ES-I3 (cell line): ENCODE measurements at regions not wholly inside any gene's neighbourhood (a gene's known extent, or its start where the extent isn't known, plus 50 kb on each side); places are given as distances from the start of the nearest gene placed in this dataset.

Experiments
- H3K36me3 ChIP-seq: 2 replicates; pipeline ENCODE4 v1.6.1; 2013; ENCODE audit warnings: mild to moderate bottlenecking, low read length, control low read depth, moderate library complexity; ENCODE audit not compliant: insufficient read depth
- H3K4me1 ChIP-seq: 2 replicates; pipeline ENCODE4 v1.6.1; 2013; ENCODE audit warnings: mild to moderate bottlenecking, control low read depth, low read length; ENCODE audit not compliant: insufficient read depth
- H3K9ac ChIP-seq: 2 replicates; pipeline ENCODE4 v1.6.1; 2013; ENCODE audit warnings: low read depth, mild to moderate bottlenecking, low read length, moderate library complexity
- H3K9me3 ChIP-seq: 2 replicates; pipeline ENCODE4 v1.6.1; 2013; ENCODE audit warnings: mild to moderate bottlenecking, low read length, moderate library complexity; ENCODE audit not compliant: control insufficient read depth, insufficient read depth

- Histone ChIP-seq H3K4me1 (no peaks in the 10 kb centered on the region), H3K9me3 (no peaks in the 10 kb centered on the region), H3K36me3 (no peaks in the 10 kb centered on the region), H3K9ac (no peak overlapping the region)
Observed at GRCh38 chr2:575030-575726, 102.0 kb downstream of the TMEM18 start.

- Histone ChIP-seq H3K9ac (no peak overlapping the region), H3K9me3 (no peaks in the 10 kb centered on the region), H3K36me3 (no peaks in the 10 kb centered on the region)
Observed at GRCh38 chr2:573805-574392, 103.3 kb downstream of the TMEM18 start.

GRCh38 chr2:573025-573424 lies 104.2 kb downstream of the TMEM18 start:
- H3K4me1 ChIP-seq, result no peaks in the 10 kb centered on the region
- H3K9me3 ChIP-seq, result no peaks in the 10 kb centered on the region
- no peak overlapping the region for H3K9ac ChIP-seq
- no peaks in the 10 kb centered on the region for H3K36me3 ChIP-seq

More at GRCh38 chr2:573805-574392, 103.3 kb downstream of the TMEM18 start:
- H3K4me1 ChIP-seq, result no peaks in the 10 kb centered on the region

- Histone ChIP-seq H3K9me3 (no peaks in the 10 kb centered on the region), H3K4me1 (no peaks in the 10 kb centered on the region), H3K9ac (no peak overlapping the region), H3K36me3 (no peaks in the 10 kb centered on the region)
Observed at GRCh38 chr2:569681-570080, 107.5 kb downstream of the TMEM18 start.

GRCh38 chr2:568639-569235 lies 108.5 kb downstream of the TMEM18 start:
- Histone ChIP-seq H3K9me3 (no peaks in the 10 kb centered on the region), H3K36me3 (no peaks in the 10 kb centered on the region), H3K9ac (no peak overlapping the region), H3K4me1 (no peaks in the 10 kb centered on the region)

GRCh38 chr2:567865-568638 lies 109.2 kb downstream of the TMEM18 start:
- Histone ChIP-seq H3K36me3 (no peaks in the 10 kb centered on the region), H3K9me3 (no peaks in the 10 kb centered on the region), H3K9ac (no peak overlapping the region), H3K4me1 (no peaks in the 10 kb centered on the region)

- Histone ChIP-seq H3K9ac (no peak overlapping the region), H3K36me3 (no peaks in the 10 kb centered on the region), H3K9me3 (no peaks in the 10 kb centered on the region), H3K4me1 (no peaks in the 10 kb centered on the region)
Observed at GRCh38 chr2:567496-567864, 109.7 kb downstream of the TMEM18 start.

GRCh38 chr2:566379-567313 lies 110.6 kb downstream of the TMEM18 start:
- H3K9me3 ChIP-seq, result no peaks in the 10 kb centered on the region
- H3K4me1 ChIP-seq, result no peaks in the 10 kb centered on the region
- H3K9ac ChIP-seq, result no peak overlapping the region
- H3K36me3 ChIP-seq, result no peaks in the 10 kb centered on the region

GRCh38 chr2:564471-565181 lies 112.6 kb downstream of the TMEM18 start:
- Histone ChIP-seq H3K9ac (no peak overlapping the region), H3K4me1 (no peaks in the 10 kb centered on the region), H3K9me3 (no peaks in the 10 kb centered on the region), H3K36me3 (no peaks in the 10 kb centered on the region)

- H3K9me3 ChIP-seq, result no peaks in the 10 kb centered on the region
- H3K36me3 ChIP-seq, result no peaks in the 10 kb centered on the region
- no peak overlapping the region for H3K9ac ChIP-seq
- no peaks in the 10 kb centered on the region for H3K4me1 ChIP-seq
Observed at GRCh38 chr2:563512-563911, 113.7 kb downstream of the TMEM18 start.

GRCh38 chr2:562391-563364 lies 114.5 kb downstream of the TMEM18 start:
- H3K9ac ChIP-seq, result no peak overlapping the region

GRCh38 chr2:558879-559278 lies 118.3 kb downstream of the TMEM18 start:
- no peaks in the 10 kb centered on the region for H3K36me3 ChIP-seq
- H3K9me3 ChIP-seq, result no peaks in the 10 kb centered on the region
- H3K4me1 ChIP-seq, result no peaks in the 10 kb centered on the region
- H3K9ac ChIP-seq, result no peak overlapping the region

More at GRCh38 chr2:562391-563364, 114.5 kb downstream of the TMEM18 start:
- Histone ChIP-seq H3K4me1 (no peaks in the 10 kb centered on the region), H3K36me3 (no peaks in the 10 kb centered on the region), H3K9me3 (no peaks in the 10 kb centered on the region)

- Histone ChIP-seq H3K4me1 (no peaks in the 10 kb centered on the region), H3K9ac (no peak overlapping the region), H3K36me3 (no peaks in the 10 kb centered on the region), H3K9me3 (no peaks in the 10 kb centered on the region)
Observed at GRCh38 chr2:558302-558642, 118.9 kb downstream of the TMEM18 start.
